ENCODE measurements at regions not wholly inside any gene's neighbourhood (a gene's known extent, or its start where the extent isn't known, plus 50 kb on each side); places are given as distances from the start of the nearest gene placed in this dataset.

DNA sequence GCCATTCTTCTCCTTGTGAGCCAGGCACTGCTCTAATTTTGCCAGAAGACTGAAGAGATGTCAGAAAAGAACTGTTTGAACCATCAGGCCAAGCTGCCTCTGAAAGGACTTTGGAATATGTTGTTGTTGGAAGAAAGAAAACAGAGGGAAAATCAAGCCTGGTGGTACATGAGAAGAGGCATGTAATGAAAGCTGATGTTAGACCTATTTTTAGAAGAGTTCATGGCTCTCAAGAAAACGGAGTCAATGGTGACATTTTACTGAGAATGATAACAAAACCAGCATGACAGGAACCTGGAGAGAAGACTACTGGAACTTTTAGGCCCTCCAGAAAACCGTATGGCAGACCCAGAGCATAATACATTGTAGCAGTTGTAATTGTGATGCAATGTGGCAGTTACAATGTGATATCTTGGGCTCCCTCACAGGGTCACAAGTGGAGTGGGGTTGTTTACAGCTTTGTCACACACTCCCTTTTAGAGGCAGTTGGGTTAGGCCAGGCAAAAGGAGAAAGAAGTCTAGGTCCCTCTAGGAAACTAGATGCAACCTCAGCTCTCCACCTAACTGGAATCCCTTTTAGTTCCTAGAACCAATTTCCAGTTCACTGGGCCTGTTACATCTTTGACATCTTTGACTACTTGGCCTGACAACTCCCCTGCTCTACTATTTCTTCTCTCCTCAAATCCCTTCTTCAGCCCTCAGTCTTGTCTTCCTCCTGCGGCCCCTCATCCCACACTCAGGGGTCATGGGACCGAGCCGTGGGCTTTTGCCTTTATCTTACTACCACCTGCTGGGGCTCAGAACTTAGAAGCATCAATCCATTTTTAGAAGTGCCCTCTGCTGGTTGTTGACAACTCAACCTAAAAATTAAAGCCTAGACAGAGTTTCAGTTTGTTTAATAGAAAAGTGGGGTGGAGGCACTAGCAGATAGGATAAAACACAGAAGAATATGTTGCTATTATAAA is 61.2 kb upstream of the JAK2 start (continued):
- TF ChIP-seq, protein P1, sequence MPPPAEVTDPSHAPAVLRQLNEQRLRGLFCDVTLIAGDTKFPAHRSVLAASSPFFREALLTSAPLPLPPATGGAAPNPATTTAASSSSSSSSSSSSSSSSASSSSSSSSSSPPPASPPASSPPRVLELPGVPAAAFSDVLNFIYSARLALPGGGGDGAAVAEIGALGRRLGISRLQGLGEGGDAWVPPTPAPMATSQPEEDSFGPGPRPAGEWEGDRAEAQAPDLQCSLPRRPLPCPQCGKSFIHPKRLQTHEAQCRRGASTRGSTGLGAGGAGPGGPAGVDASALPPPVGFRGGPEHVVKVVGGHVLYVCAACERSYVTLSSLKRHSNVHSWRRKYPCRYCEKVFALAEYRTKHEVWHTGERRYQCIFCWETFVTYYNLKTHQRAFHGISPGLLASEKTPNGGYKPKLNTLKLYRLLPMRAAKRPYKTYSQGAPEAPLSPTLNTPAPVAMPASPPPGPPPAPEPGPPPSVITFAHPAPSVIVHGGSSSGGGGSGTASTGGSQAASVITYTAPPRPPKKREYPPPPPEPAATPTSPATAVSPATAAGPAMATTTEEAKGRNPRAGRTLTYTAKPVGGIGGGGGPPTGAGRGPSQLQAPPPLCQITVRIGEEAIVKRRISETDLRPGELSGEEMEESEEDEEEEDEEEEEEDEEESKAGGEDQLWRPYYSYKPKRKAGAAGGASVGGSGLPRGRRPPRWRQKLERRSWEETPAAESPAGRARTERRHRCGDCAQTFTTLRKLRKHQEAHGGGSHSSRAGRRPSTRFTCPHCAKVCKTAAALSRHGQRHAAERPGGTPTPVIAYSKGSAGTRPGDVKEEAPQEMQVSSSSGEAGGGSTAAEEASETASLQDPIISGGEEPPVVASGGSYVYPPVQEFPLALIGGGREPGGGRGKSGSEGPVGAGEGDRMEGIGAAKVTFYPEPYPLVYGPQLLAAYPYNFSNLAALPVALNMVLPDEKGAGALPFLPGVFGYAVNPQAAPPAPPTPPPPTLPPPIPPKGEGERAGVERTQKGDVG (CRISPR knock-in tag; IDR thresholded peaks at IDR 0.05; ENCODE audit: borderline replicate concordance) = no peak
- no peak for TF ChIP-seq MIER3 (CRISPR knock-in tag; IDR thresholded peaks at IDR 0.05; ENCODE audit: borderline replicate concordance)
- TF ChIP-seq ZNF12 (CRISPR knock-in tag; IDR thresholded peaks at IDR 0.05) = no peak
- no peak for TF ChIP-seq ZNF10 (CRISPR knock-in tag; IDR thresholded peaks at IDR 0.05; ENCODE audit: borderline replicate concordance, low read depth)
- no peak for TF ChIP-seq ZFP41 (CRISPR knock-in tag; IDR thresholded peaks at IDR 0.05; ENCODE audit: borderline replicate concordance)
- TF ChIP-seq, protein P2, sequence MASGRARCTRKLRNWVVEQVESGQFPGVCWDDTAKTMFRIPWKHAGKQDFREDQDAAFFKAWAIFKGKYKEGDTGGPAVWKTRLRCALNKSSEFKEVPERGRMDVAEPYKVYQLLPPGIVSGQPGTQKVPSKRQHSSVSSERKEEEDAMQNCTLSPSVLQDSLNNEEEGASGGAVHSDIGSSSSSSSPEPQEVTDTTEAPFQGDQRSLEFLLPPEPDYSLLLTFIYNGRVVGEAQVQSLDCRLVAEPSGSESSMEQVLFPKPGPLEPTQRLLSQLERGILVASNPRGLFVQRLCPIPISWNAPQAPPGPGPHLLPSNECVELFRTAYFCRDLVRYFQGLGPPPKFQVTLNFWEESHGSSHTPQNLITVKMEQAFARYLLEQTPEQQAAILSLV (CRISPR knock-in tag; IDR thresholded peaks at IDR 0.05; ENCODE audit: borderline replicate concordance) = no peak
- TF ChIP-seq ZSCAN31 (CRISPR knock-in tag; IDR thresholded peaks at IDR 0.05; ENCODE audit: low read depth) = no peak
- 0 out of 2 replicates have a peak, but pooled peaks have one; percentile 18 for TF ChIP-seq PPARG (CRISPR knock-in tag; conservative IDR thresholded peaks at IDR 0.05)
- no peak for TF ChIP-seq ISL2 (CRISPR knock-in tag; IDR thresholded peaks at IDR 0.05)
- TF ChIP-seq NONO (IDR thresholded peaks at IDR 0.05) = no peak
- no peak for TF ChIP-seq NONO (CRISPR knock-in tag; conservative IDR thresholded peaks at IDR 0.05)
- TF ChIP-seq ELF3 (CRISPR knock-in tag; IDR thresholded peaks at IDR 0.05) = 0 out of 2 replicates have a peak, but pooled peaks have one; percentile 34
- no peak for TF ChIP-seq KDM2A (CRISPR knock-in tag; IDR thresholded peaks at IDR 0.05; ENCODE audit: borderline replicate concordance, low read depth)
- no peak for TF ChIP-seq ZNF382 (CRISPR knock-in tag; IDR thresholded peaks at IDR 0.05; ENCODE audit: borderline replicate concordance)
- TF ChIP-seq, protein P3, sequence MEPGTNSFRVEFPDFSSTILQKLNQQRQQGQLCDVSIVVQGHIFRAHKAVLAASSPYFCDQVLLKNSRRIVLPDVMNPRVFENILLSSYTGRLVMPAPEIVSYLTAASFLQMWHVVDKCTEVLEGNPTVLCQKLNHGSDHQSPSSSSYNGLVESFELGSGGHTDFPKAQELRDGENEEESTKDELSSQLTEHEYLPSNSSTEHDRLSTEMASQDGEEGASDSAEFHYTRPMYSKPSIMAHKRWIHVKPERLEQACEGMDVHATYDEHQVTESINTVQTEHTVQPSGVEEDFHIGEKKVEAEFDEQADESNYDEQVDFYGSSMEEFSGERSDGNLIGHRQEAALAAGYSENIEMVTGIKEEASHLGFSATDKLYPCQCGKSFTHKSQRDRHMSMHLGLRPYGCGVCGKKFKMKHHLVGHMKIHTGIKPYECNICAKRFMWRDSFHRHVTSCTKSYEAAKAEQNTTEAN (CRISPR knock-in tag; conservative IDR thresholded peaks at IDR 0.05) = no peak
- TF ChIP-seq PLRG1 (conservative IDR thresholded peaks at IDR 0.05) = no peak
- no peak for TF ChIP-seq CHCHD3 (CRISPR knock-in tag; IDR thresholded peaks at IDR 0.05)
- TF ChIP-seq, protein P4, sequence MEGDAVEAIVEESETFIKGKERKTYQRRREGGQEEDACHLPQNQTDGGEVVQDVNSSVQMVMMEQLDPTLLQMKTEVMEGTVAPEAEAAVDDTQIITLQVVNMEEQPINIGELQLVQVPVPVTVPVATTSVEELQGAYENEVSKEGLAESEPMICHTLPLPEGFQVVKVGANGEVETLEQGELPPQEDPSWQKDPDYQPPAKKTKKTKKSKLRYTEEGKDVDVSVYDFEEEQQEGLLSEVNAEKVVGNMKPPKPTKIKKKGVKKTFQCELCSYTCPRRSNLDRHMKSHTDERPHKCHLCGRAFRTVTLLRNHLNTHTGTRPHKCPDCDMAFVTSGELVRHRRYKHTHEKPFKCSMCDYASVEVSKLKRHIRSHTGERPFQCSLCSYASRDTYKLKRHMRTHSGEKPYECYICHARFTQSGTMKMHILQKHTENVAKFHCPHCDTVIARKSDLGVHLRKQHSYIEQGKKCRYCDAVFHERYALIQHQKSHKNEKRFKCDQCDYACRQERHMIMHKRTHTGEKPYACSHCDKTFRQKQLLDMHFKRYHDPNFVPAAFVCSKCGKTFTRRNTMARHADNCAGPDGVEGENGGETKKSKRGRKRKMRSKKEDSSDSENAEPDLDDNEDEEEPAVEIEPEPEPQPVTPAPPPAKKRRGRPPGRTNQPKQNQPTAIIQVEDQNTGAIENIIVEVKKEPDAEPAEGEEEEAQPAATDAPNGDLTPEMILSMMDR (CRISPR knock-in tag; IDR thresholded peaks at IDR 0.05) = peak; percentile 64
- TF ChIP-seq ZBTB7A (CRISPR knock-in tag; IDR thresholded peaks at IDR 0.05) = no peak
- no peak for TF ChIP-seq MYC (CRISPR knock-in tag; IDR thresholded peaks at IDR 0.05; ENCODE audit: borderline replicate concordance)
- TF ChIP-seq ZZZ3 (CRISPR knock-in tag; IDR thresholded peaks at IDR 0.05; ENCODE audit: borderline replicate concordance) = no peak
- TF ChIP-seq HNF4A (CRISPR knock-in tag; IDR thresholded peaks at IDR 0.05) = no peak
- TF ChIP-seq IKZF4 (CRISPR knock-in tag; IDR thresholded peaks at IDR 0.05; ENCODE audit: borderline replicate concordance, low read depth, not compliant biosample characterization) = no peak
